Left ventricle myocardium superior (tissue), 1 donor: ENCODE measurements at regions not wholly inside any gene's neighbourhood (a gene's known extent, or its start where the extent isn't known, plus 50 kb on each side); places are given as distances from the start of the nearest gene placed in this dataset.
A peak's percentile ranks its signal among the peaks of the same experiment; 100 is the strongest.

Source experiments
- ATAC-seq: fragments of 200-7000 bp; cut with Tn5 transposase; one replicate; pipeline ENCODE4 v1.9.1; 2020; ENCODE audit warnings: mild to moderate bottlenecking, moderate library complexity
- DNase-seq: peaks from one replicate; pipeline ENCODE4 v3.0.0-alpha.2; 2020
- intact Hi-C: fragments of 100-400 bp; cut with micrococcal nuclease; formaldehyde crosslinking; loops from one replicate; pipeline ENCODE4 v1.11.0; 2022
- donor health status: DM: no; HTN: yes; CAD: no; lungs with severe emphysema.

DNA sequence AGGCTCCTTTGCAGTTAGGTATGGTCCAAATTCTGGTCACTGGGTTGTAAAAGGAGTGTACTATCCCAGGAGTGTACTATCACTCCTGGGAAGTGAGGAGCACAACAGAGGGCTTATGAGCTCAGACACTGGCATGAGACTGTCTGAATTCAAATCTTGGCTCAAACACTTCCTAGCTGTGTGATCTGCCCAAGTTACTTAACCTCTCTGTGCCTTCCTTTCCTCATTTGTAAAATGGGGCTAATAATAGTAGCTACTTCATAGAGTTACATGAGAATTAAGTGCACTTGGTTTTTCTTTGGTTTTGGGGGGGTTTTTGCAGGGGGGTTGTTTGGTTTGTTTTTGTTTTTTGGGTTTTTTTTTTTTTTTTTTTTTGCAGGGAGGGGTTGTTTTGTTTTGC is 152.0 kb downstream of the BCOR start:
- DNase-seq (no peak), ATAC-seq (no peak)
- intact Hi-C loops = no loop called here

DNA sequence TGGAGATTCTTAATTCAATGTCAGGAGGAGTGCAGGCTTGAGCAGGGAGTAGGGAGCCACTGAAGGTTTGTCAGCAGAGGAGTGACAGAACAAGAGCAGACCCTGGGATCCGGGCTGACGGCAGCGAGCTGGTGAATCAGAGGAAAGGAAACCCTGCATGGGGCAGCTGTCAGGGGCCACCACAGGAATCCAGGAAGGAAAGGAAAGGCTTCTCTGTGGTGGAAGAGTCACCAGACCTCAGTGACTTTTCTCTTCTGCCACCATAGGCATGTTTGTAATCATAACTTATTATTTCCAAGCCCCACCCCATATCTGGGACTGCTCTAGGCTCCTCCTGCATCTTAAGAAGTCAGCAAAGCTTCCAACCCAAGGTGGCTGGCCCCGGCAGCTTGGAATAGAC is 150.9 kb downstream of the BCOR start:
- ATAC-seq = no peak
- DNase-seq = no peak

DNA sequence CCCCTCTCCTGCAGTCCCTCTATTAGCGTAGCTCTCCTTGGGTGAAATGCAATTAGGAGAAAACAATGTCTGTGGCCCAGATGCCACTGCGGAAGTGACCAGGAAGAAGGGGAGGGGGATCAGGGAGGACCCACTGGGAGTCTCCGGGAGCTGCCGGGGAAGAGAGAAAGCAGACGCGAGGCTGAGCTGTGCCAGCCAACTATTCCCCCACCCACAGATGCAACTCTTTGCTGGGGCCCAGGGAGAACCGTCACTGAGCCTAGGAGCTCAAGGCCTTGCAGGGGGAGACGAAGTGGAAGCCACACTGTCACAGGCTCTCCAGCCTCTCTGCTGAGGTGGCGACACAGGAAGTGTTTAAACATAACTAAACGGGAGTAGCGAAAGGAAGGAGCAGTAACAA is 149.2 kb downstream of the BCOR start:
- ATAC-seq (no peak), DNase-seq (no peak)
- intact Hi-C loops = no loop called here

More for the DNA sequence above, 150.9 kb downstream of the BCOR start:
- intact Hi-C loops = no loop called here

DNA sequence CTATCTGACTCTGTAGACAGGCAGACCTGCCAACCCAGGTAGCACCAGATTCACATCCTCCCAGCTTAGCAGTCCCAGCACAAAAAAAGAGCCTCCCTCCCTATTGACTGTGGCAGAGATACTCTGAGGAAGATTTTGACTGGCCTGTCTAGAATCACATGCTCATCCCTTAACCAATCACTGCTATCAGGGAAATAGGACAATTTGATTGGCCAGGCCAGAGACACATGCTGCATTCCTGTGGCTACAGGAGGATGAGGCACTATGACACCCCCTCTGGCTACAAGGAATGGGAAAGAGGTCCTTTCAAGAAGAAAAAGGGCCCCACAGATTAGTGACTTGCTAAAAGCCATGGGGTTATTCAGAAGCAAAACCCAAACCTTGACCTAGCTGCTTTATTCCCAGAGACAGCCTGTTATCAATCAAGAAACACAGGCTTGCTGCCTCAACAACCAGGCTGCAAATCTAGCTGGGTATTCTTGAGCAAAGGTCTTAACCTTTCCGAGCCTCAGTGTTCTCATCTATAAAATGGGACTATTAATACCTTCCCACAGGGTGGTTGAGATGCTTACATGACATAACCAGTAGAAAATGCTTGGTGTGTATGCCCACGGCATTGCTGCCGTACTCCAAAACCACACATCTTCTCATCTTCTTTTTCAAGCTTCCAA is 147.6 kb downstream of the BCOR start:
- DNase-seq (no peak), ATAC-seq (no peak)
- intact Hi-C loops = no loop called here

DNA sequence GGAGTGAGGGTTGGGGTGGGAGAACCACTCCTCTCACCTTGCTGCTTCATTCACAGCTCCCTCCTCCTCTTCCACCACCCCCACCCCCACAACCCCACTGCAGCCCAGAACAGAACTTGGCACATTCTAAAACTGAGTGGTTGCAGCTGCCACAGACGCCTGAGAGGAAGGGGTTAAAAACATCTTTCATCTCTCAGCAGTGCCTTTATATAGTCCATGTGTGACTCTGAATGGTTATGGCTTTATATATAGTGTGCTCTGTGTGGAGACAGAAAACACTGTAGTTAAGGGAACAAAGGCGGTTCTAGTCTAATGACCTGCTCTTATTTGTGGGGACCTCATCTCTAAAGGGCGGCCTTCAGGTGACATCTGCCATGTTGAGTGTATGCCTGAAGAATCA is 144.8 kb downstream of the BCOR start:
- intact Hi-C loops = no loop called here
- no peak for ATAC-seq
- DNase-seq = no peak

DNA sequence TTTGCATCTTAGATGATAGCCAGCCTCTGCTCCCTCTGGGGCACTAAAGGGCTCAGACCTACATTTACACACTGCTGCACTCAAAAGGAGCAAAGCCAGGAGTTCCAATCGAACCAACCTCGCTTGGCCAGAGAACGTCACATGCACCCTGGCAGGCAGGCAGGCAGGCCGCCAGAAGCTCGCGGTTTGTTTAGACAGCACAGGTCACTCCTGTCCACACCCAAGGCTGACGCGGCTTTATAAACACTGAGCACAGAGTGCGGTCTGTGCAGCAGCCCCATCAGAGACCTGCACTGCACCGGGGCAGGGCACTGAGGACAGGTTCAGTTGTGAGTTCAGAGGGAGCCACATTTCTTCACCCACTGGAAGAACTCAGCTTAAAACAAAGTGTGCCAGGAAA is 143.9 kb downstream of the BCOR start:
- ATAC-seq = peak; percentile 96
- intact Hi-C loops = no loop called here
- peak; percentile 88 for DNase-seq

DNA sequence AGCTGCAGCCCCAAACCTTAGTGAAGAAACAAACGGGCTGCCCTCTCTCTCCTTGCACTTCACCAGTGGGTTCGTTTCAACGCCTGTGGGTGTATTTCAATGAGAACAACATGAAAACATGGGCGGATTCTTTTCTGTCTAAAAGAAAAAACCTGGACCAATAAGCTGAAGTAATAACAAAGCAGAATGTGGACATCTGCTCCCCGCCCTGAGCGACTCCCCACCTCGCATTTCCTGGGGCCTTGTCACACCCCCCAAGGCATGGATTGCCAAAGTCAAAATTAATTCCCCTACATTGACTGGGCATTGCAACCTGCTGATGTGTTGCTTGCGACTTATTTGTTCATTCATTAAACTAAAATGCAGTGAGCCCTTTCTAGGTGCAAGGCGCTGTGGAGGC is 142.9 kb downstream of the BCOR start:
- DNase-seq (no peak), ATAC-seq (no peak)
- intact Hi-C loops = no loop called here

DNA sequence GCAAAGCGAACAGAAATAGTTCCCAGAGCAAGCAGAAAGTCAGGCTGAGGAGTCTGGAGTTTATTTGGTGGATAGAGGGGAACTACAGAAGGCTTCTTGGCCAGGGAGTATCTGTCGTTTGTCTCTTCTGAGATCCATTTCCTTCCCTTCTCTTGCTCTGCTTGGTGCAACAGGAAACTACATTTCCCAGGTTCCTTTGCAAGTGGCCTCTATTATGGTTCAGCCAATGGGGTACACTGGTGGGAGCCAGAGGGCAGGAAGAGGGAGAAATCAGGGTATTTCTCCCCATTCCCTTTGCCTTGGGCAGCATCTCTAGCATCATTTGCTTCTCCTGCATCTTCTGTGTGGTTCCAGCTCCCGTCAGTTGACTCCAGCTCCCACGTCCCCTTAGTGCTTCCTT is 142.1 kb downstream of the BCOR start:
- ATAC-seq = no peak
- intact Hi-C loops = no loop called here
- DNase-seq = no peak

DNA sequence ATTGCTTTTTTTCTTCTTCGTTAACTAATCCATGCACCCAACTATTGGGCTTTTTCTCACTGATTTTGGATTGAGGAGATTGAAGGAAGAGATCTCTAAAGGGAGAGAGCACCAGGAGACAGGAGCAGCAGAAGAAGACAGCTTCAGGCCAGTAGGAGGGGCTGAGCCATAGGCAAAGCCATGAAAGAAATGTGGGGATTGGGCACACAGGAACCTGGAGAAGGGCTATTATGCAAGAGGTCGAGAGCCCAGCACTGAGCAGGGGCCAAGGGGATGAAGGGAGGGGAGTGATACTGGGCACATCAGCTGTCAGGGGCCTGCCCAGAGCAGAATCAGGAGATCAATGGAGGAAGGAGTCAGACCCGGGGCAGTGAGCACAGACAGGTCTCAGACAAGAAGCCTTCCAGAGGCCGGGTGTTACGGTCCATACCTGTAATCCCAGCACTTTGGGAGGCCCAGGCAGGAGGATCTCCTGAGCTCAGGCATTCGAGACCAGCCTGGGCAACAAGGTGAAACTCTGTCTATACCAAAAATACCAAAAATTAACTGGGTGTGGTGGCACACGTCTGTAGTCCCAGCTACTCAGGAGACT is 140.9 kb downstream of the BCOR start:
- DNase-seq = no peak
- intact Hi-C loops = no loop called here

DNA sequence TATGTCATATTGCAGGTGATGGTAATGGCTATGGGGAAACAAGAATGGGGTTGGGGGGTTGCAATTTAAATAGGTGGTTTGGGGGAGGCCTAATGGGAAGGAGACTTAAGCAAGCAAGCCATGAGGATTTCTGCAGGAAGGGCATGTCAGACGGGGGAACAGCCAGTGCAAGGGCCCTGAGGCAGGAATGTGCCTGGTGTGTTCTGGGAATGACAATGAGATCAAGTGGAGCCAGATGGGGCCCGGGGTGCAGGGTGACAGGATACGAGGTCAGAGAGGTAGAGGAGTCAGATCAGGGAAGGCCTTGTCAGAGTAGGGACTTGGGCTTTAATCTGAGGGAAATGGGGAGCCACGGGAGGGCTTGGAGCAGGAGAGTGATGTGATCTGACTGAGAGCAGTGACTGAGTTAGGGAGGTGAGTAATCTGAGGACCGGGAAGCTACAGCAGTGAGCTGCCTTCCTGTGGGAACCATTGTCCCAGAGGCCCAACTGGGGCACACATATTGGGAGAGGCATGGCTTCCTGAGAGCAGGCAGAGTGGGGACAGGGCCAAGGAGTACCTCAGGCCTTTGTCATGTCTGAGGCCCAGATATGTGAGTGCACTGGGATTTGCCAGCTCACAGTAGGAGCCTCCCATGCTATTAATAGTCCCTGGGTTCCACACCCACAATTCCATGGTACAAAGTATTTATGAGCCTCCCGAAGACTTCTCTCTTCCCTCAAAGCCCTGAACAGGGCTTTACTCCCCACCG is 139.8 kb downstream of the BCOR start:
- peak; percentile 34 for DNase-seq
- intact Hi-C loops = no loop called here
- peak; percentile 83 for ATAC-seq

More for the DNA sequence above, 140.9 kb downstream of the BCOR start:
- no peak for ATAC-seq

DNA sequence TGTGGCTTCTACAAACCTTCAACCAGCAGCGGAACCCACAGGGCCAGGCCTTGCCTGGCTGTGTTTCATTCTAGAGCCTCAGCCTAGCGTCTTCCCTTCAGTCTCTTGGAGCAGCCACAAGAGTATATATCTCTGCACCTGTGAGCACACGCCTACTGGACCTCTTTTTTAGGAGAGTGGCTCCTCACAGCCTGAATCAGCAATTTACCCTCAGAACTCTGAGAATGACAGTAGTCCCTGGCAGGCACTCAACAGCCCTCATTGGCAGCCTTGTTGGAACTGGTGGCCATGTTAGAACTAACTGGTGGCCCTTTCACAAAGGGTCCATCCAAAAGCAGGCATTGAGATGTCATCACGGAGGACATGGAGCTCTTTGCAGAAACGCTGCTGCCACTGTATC is 138.9 kb downstream of the BCOR start:
- no peak for ATAC-seq
- intact Hi-C loops = no loop called here
- DNase-seq = no peak

DNA sequence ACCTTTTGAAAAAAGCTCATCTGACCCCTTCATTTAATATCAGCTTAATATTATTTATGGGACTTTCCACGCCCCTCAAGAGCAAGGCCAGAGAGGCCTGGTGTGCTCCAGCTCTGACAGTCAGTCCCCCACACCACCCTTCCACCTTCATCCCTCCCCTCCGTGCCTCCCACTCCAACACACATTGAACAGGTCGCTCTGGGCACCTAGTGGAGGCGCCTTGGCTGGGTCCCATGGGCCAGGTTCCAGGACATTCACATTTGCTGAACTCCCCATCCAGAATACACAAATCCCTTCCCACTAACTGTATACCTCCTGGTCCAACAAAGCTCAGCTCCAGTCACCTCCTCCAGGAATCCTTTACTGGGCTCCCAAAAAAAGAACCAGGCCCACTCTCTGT is 137.5 kb downstream of the BCOR start:
- ATAC-seq = no peak
- intact Hi-C loops = no loop called here
- peak; percentile 30 for DNase-seq

DNA sequence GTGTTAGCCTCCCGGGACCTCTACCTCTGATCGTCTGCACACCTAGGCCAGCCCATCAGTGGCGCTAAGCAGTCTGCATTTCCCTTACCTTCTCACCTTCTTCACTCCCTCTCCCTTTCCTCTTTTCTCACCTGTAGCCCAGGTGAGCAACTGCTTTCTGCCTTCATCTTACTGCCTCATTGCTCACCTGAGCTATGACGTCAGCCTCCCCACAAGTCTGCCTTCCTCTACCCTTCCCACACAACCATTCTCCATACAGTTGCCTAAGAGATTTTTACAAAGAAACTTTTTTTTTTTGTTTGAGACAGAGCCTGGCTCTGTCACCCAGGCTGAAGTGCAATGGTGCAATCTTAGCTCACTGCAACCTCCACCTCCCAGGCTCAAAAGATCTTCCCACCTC is 136.3 kb downstream of the BCOR start:
- intact Hi-C loops = no loop called here
- ATAC-seq (no peak), DNase-seq (no peak)

DNA sequence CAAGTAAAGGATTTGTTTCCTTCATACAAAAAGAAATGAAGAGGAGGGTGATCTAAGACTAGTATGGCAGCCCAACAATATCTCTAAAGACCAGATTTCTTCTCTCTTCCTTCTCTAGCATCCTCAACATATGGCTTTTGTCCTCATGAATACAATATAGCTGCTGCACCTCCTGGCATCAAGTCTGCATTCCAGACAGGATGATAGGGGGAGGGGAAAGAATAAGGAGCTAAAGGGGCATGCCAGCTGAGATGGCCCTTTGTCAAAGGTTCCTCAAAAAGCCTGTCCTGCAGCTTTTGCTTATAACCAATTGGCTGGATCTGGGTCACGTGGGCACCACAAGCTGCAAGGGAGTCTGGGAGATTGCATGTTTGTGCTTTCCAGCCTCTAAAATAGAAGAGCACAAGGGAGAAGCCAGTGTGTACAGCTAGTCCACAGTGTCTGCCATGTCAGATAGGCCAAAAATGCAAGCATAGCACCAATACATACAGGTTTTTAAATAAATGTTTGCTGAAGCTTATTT is 132.6 kb downstream of the BCOR start:
- DNase-seq (no peak), ATAC-seq (no peak)
- intact Hi-C loops = no loop called here

DNA sequence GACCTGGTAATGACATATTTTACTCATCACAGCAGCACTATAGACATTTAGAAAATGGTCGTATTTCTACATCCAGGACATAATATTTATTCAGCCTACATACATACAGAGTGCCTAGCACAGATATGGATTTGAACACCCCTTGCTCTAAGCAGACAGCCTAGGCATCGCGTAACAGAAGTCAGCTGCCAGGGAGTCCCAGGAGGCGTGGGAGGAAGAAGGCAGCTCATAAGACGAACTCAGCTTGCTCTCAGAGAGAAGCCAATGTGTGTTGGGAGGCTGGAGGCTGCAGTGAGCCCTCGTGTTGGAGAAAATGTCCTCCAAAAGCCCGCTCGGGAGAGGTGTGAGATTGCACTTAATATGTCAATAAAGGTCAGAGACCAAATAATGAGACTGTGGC is 131.6 kb downstream of the BCOR start:
- no peak for DNase-seq
- ATAC-seq = no peak
- intact Hi-C loops = no loop called here

DNA sequence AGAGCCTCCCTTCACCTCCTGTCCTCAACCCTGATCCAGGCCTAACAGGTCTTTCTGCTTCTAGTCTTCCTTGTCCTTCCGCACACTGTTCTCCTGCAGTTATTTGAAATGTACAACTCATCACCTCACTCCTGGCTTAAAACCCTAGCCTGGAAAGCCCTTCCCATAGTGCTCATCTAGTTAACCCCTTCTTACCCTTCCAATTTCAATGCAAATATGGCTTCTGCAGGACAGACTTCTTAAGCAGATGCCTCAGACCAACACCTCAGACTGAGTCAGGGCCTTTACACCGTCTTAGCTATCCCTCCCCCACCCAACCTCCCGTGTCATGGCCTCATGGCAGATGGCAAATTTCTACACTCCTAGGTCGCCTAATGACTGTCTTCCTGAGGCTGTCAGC is 130.4 kb downstream of the BCOR start:
- ATAC-seq (no peak), DNase-seq (no peak)
- intact Hi-C loops = no loop called here

DNA sequence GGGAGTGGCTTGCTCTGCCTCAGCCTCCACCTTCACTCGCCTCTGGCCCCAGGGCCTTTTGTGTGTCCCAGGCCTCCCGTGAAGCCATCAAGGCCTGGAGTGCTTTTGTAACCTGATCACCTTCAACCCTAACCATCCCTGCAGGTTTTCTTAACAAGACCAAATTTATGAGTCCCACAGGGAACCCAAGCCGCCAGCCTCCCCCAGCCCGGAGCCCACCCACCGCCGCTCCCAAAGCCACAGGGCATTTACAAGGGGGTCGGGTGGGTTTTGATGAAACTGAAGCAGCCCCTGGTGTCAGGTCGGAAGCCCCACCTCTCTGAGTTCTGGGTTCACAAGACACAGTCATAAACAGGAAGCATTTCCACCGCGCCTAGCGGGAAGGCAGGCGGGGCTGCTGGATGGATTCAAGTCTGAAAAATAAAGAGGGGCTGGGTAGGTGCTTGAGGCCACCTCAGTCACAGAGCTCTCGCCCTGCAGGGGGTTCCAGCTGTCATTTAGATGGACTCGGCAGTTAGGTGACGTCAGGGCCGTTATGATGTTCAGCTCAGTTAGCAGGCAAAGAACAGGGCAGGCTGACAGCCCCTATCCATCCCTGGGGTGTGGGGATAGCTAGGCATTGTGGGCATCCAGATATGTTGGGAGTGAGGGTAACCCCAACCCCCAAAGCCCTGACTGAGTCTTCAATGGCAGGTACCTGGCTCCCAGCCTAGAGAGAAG is 128.5 kb downstream of the BCOR start:
- DNase-seq = no peak
- intact Hi-C loops = no loop called here
- ATAC-seq = peak; percentile 26

DNA sequence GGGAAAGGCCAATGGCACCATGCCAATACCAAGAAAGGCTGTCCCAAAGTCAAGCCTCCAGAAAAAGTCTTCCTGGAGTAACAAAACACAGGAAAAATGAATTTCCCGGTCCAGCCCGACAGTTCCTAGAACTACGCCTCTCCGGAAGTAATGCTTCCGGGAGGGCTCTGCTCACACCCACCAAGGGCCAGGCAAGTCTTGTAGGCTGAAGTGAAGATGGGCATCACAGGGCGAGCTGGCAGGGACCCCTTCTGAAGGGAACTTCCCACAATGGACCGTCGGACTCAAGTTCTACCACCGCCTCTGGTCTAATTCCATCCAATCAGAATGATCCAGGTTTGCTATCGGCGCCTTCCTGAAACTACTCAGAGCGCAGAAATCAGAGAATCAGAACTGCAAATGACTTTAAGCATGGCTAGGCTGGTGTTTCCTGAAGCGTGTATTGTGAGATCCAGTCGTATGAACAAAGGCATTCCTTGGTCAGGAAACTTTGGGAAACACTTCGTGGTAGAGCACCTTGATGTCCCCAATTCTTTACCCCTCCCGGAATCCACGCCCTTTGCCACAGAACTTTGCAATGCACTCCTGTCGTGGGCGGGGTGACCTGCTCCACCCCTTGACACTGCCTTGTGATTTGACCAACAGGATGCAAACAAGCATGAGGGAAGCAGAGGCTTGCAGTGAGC is 127.8 kb downstream of the BCOR start:
- intact Hi-C loops = no loop called here
- ATAC-seq (peak; percentile 50), DNase-seq (no peak)

DNA sequence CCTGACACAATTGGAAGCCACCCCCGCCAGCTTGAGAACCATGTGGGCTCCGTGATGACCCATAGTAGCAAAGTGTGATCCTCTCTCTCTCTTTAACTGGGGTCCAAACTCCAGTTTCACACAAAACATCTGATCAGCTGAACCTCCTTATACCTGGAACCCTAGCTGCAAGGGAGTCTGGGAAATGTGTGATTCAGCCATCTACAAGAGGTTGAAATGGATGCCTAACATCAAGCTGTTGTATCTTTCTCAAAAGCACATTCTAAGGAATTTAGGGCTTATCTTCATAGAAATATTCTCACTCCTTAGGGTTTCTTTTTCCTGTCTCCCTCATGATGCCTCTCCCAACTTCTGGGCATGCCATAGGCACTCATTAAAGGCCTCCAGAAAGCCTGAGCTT is 126.0 kb downstream of the BCOR start:
- intact Hi-C loops = no loop called here
- ATAC-seq = no peak
- DNase-seq = no peak
